NB4 (cell line): ENCODE measurements at regions not wholly inside any gene's neighbourhood (a gene's known extent, or its start where the extent isn't known, plus 50 kb on each side); places are given as distances from the start of the nearest gene placed in this dataset.

Source experiments
- MYC ChIP-seq: IDR thresholded peaks from 2 replicates; pipeline ENCODE4 v1.6.1; 2011; ENCODE audit warnings: low read depth, low read length
- POLR2A ChIP-seq: IDR thresholded peaks from 2 replicates; pipeline ENCODE4 v1.6.1; 2011; ENCODE audit warnings: mild to moderate bottlenecking; ENCODE audit not compliant: insufficient read length; ENCODE audit errors: extremely low read depth
- TF ChIP-seq, protein P1 (sequence below): IDR thresholded peaks from one replicate; pipeline ENCODE4 v1.5.1; 2012; ENCODE audit warnings: low read depth, low read length
- TF ChIP-seq, protein P2 (sequence below): IDR thresholded peaks from 2 replicates; pipeline ENCODE4 v1.6.1; 2011; ENCODE audit warnings: low read depth, low read length

DNA sequence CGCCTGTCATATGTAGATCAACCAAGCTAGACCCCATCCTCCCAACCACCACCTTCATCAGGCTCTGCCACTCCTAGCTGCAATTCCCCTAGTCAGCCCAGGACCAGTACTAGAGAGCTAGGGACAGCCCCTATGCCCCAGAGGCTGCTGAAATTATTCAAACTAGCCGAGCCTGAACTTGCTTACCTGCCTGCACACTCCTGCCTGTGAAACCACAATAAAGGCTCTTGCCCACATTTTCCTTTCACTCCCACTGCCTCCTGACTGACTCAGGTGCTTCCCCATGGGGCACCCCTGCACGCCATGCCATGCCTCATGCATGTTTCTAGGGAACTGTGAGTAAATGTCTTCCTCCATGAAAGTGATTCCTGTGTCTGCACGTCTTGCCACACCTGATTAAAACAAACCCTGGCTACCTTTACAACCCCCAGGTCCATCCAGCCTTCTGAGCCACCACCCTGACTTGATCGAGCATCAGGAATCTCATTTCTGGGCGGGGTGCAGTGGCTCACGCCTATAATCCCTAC is 66.5 kb upstream of the IER3 start:
- TF ChIP-seq, protein P1, sequence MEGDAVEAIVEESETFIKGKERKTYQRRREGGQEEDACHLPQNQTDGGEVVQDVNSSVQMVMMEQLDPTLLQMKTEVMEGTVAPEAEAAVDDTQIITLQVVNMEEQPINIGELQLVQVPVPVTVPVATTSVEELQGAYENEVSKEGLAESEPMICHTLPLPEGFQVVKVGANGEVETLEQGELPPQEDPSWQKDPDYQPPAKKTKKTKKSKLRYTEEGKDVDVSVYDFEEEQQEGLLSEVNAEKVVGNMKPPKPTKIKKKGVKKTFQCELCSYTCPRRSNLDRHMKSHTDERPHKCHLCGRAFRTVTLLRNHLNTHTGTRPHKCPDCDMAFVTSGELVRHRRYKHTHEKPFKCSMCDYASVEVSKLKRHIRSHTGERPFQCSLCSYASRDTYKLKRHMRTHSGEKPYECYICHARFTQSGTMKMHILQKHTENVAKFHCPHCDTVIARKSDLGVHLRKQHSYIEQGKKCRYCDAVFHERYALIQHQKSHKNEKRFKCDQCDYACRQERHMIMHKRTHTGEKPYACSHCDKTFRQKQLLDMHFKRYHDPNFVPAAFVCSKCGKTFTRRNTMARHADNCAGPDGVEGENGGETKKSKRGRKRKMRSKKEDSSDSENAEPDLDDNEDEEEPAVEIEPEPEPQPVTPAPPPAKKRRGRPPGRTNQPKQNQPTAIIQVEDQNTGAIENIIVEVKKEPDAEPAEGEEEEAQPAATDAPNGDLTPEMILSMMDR, result no peak
- no peak for TF ChIP-seq POLR2A
- TF ChIP-seq, protein P2, sequence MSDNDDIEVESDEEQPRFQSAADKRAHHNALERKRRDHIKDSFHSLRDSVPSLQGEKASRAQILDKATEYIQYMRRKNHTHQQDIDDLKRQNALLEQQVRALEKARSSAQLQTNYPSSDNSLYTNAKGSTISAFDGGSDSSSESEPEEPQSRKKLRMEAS, result no peak
- TF ChIP-seq MYC, result no peak
